NB4 (cell line): ENCODE measurements at regions not wholly inside any gene's neighbourhood (a gene's known extent, or its start where the extent isn't known, plus 50 kb on each side); places are given as distances from the start of the nearest gene placed in this dataset.
"Not testable (repeated sequence)": the region's sequence is repeated elsewhere in the genome, so short reads cannot be mapped to it uniquely, and the experiment has no call there.

Experiments
- DNase-seq: peaks from one replicate; pipeline ENCODE4 v3.0.0; 2010; ENCODE audit warnings: low read depth
- H3K4me3 ChIP-seq: one replicate; pipeline ENCODE4 v1.5.1; 2011; ENCODE audit warnings: mild to moderate bottlenecking, low read depth, low read length, moderate library complexity
- CTCF ChIP-seq: IDR thresholded peaks from one replicate; pipeline ENCODE4 v1.5.1; 2012; ENCODE audit warnings: low read depth, low read length
- MAX ChIP-seq: IDR thresholded peaks from 2 replicates; pipeline ENCODE4 v1.6.1; 2011; ENCODE audit warnings: low read depth, low read length
- MYC ChIP-seq: IDR thresholded peaks from 2 replicates; pipeline ENCODE4 v1.6.1; 2011; ENCODE audit warnings: low read depth, low read length
- POLR2A ChIP-seq: IDR thresholded peaks from 2 replicates; pipeline ENCODE4 v1.6.1; 2011; ENCODE audit warnings: mild to moderate bottlenecking; ENCODE audit not compliant: insufficient read length; ENCODE audit errors: extremely low read depth

GRCh38 chr17:63224644-63225043 is 221.5 kb downstream of the CYB561 start:
- H3K4me3 ChIP-seq: no peak overlapping the region
- DNase-seq: no peak
- TF ChIP-seq MYC (no peak), MAX (no peak), CTCF (no peak), POLR2A (no peak)

GRCh38 chr17:63226720-63227119 is 219.4 kb downstream of the CYB561 start:
- H3K4me3 ChIP-seq: not testable (repeated sequence)

GRCh38 chr17:63231015-63231620 is 215.0 kb downstream of the CYB561 start:
- not testable (repeated sequence) for DNase-seq, H3K4me3 ChIP-seq

More at GRCh38 chr17:63226720-63227119, 219.4 kb downstream of the CYB561 start:
- DNase-seq: not testable (repeated sequence)

GRCh38 chr17:63232565-63233310 is 213.4 kb downstream of the CYB561 start:
- TF ChIP-seq MAX (no peak), CTCF (no peak), POLR2A (no peak), MYC (no peak)
- DNase-seq: no peak
- H3K4me3 ChIP-seq: no peak overlapping the region

GRCh38 chr17:63240106-63240505 is 206.0 kb downstream of the CYB561 start:
- DNase-seq: no peak
- TF ChIP-seq MYC (no peak), CTCF (no peak), POLR2A (no peak)
- no peak overlapping the region for H3K4me3 ChIP-seq

GRCh38 chr17:63246344-63246743 is 199.8 kb downstream of the CYB561 start:
- TF ChIP-seq CTCF: no peak
- TF ChIP-seq POLR2A: no peak
- TF ChIP-seq MYC: no peak
- TF ChIP-seq MAX: no peak
- DNase-seq: no peak

GRCh38 chr17:63247706-63248105 is 198.4 kb downstream of the CYB561 start:
- no peak for DNase-seq
- no peak overlapping the region for H3K4me3 ChIP-seq
- TF ChIP-seq POLR2A (no peak), MYC (no peak)

More at GRCh38 chr17:63246344-63246743, 199.8 kb downstream of the CYB561 start:
- H3K4me3 ChIP-seq: no peak overlapping the region
